Thymus (tissue), 11 donors: ENCODE measurements at regions not wholly inside any gene's neighbourhood (a gene's known extent, or its start where the extent isn't known, plus 50 kb on each side); places are given as distances from the start of the nearest gene placed in this dataset.

Experiments used
- DNase-seq, 9 donors: peaks; one replicate each; pipeline ENCODE4 v3.0.0-alpha.2; 2013; ENCODE audit warnings: low spot score in 9 of 9, low read depth in 6 of 9, missing footprints in 1 of 9
- H3K27ac ChIP-seq, 2 donors: one replicate each; pipeline ENCODE4 v1.5.1; 2013; ENCODE audit warnings: control low read depth in 1 of 2, low read depth in 1 of 2, low read length in 1 of 2, mild to moderate bottlenecking in 1 of 2, moderate library complexity in 1 of 2
- H3K27me3 ChIP-seq, 2 donors: one replicate each; pipeline ENCODE4 v1.5.1; 2013; ENCODE audit warnings: low read length in 1 of 2; ENCODE audit not compliant: control insufficient read depth in 2 of 2, insufficient read depth in 1 of 2
- H3K36me3 ChIP-seq, 2 donors: one replicate each; pipeline ENCODE4 v1.5.1; 2013; ENCODE audit warnings: low read length in 1 of 2, mild to moderate bottlenecking in 1 of 2, moderate library complexity in 1 of 2; ENCODE audit not compliant: control insufficient read depth in 2 of 2, insufficient read depth in 2 of 2
- H3K4me1 ChIP-seq, 2 donors: one replicate each; pipeline ENCODE4 v1.5.1; 2013; ENCODE audit warnings: low read length in 2 of 2; ENCODE audit not compliant: control insufficient read depth in 2 of 2, insufficient read depth in 2 of 2
- H3K4me3 ChIP-seq, 2 donors: one replicate each; pipeline ENCODE4 v1.5.1; 2013; ENCODE audit warnings: low read length in 2 of 2, control low read depth in 1 of 2, mild to moderate bottlenecking in 1 of 2
- H3K9me3 ChIP-seq, 2 donors: one replicate each; pipeline ENCODE4 v1.5.1; 2013; ENCODE audit warnings: low read length in 1 of 2, mild to moderate bottlenecking in 1 of 2; ENCODE audit not compliant: control insufficient read depth in 2 of 2, insufficient read depth in 1 of 2
- WGBS: extraction: QIAGEN DNeasy Blood & Tissue Kit; methylation state at CpG from one replicate; pipeline ENCODE4 v1.1.7; 2013; 5-methylcytosine and 5-hydroxymethylcytosine counted together
- donor health status: healthy.

DNA sequence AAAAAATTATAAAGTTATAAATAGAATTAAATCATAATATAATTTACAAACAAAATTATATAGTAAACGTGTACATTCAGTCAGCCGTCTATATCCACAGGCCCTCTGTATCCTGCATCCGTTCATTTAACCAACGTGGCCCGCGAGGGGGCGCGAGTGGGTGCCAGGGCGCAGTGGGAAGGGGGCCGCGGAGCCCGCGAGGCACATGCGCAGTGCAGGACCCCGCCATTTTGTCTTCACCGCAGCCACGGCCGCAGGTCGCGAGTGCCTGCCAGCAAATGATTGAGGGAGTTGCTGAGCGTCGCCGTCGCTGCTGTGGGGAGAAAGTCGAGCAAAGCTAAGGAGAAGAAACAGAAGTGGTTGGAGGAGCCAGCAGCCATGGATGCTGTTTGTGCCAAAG lies 53.4 kb upstream of the ECI2 start:
- Histone ChIP-seq H3K9me3 (peaks cover 0 to 2% of the 10 kb centered on the region in 2 donors), H3K4me1 (no peaks in the 10 kb centered on the region), H3K4me3 (no peak overlapping the region), H3K27me3 (no peaks in the 10 kb centered on the region), H3K27ac (no peak overlapping the region), H3K36me3 (no peaks in the 10 kb centered on the region)
- no peak for DNase-seq
- WGBS, result 97% methylated on average over 25 of the region's 25 CpGs

DNA sequence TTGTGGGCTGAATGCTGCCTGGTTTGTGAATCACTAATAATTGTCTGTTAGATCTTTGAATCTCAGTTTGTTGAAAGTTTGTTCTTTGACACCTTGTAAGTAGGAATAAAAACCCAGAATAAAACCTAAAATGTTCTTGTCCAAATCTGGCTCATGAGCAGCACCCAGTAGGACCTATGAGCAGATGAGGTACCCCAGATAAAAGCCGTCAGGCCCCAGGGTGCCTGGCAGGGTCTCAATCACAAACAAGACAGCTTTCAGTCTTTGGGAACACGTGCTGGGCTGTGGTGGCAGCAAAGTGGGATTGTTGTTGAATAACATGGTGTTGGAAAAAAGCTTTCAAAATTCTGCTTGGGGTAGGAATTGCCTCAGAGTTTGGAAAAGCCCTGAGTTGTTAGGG lies 52.1 kb upstream of the ECI2 start:
- Histone ChIP-seq H3K4me3 (no peak overlapping the region), H3K9me3 (peaks cover 0 to 2% of the 10 kb centered on the region in 2 donors), H3K27ac (no peak overlapping the region), H3K27me3 (no peaks in the 10 kb centered on the region), H3K4me1 (no peaks in the 10 kb centered on the region), H3K36me3 (no peaks in the 10 kb centered on the region)
- 90% methylated on average over 2 of the region's 2 CpGs for WGBS
- no peak for DNase-seq

DNA sequence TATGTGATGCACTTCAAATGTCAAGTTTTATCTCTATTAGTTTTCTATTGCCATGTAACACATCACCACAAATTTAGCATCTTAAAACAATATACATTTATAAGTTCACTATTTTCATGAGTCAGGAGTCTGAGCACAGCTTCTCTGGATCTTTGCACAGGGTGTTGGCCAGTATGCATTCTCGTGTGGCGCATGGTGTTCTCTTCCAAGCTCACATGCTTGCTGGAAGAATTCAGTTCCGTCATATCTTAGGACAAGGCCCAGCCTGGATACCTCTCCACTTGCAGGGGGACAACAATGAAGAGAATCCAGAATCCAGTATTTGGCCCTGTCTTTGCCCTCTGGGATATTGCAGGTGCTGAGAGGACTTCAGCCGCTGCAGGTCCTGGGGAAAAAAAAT lies 51.0 kb upstream of the ECI2 start:
- WGBS, result 96% methylated on average over 4 of the region's 4 CpGs
- Histone ChIP-seq H3K4me3 (no peak overlapping the region), H3K4me1 (no peaks in the 10 kb centered on the region), H3K27ac (no peak overlapping the region), H3K9me3 (peaks cover 0 to 2% of the 10 kb centered on the region in 2 donors), H3K36me3 (no peaks in the 10 kb centered on the region), H3K27me3 (no peaks in the 10 kb centered on the region)
- no peak for DNase-seq

DNA sequence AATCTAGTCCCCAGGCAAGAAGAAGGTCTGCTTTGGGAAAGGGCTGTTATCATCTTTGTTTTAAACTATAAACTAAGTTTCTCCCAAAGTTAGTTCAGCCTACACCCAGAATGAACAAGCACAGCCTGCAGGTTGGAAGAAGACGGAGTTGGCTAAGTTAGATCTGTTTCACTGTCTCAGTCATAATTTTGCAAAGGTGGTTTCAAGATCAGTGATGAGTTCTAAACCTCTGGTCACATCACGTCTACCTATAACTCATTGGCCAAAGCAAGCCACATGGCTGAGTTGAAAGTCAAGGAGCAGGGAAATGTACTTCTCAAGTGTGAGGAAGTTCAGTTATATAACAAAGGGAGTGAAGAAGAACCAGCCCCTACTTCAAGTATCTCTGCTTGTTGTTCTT lies 50.5 kb upstream of the ECI2 start:
- Histone ChIP-seq H3K36me3 (no peaks in the 10 kb centered on the region), H3K4me1 (no peaks in the 10 kb centered on the region)
- WGBS, result 94% methylated on average over 2 of the region's 2 CpGs

DNA sequence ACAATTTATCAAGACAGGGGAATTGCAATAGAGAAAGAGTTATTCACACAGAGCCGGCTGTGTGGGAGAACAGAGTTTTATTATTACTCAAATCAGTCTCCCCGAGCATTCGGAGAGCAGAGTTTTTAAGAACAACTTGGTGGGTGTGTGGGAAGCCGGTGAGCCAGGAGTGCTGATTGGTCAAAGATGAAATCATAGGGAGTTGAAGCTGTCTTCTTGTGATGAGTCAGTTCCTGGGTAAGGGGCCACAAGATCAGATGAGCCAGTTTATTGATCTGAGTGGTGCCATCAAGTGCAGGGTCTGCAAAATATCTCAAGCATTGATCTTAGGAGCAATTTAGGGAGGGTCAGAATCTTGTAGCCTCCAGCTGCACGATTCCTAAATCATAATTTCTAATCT lies 50.0 kb upstream of the ECI2 start:
- Histone ChIP-seq H3K27ac (no peak overlapping the region), H3K4me3 (no peak overlapping the region), H3K36me3 (no peaks in the 10 kb centered on the region), H3K27me3 (no peaks in the 10 kb centered on the region), H3K9me3 (peaks cover 0 to 2% of the 10 kb centered on the region in 2 donors), H3K4me1 (no peaks in the 10 kb centered on the region)
- no peak for DNase-seq
- 96% methylated on average over 5 of the region's 5 CpGs for WGBS

More for the DNA sequence above, 50.5 kb upstream of the ECI2 start:
- no peak overlapping the region for H3K27ac ChIP-seq
- H3K4me3 ChIP-seq, result no peak overlapping the region
- no peaks in the 10 kb centered on the region for H3K27me3 ChIP-seq
- H3K9me3 ChIP-seq, result peaks cover 0 to 2% of the 10 kb centered on the region in 2 donors
- no peak for DNase-seq
